HepG2 (cell line): ENCODE measurements at regions not wholly inside any gene's neighbourhood (a gene's known extent, or its start where the extent isn't known, plus 50 kb on each side); places are given as distances from the start of the nearest gene placed in this dataset.

Source experiments
- ATAC-seq: fragments of 200-7000 bp; cut with Tn5 transposase; 3 replicates; pipeline ENCODE4 v1.9.1; 2020; ENCODE audit warnings: mild to moderate bottlenecking, moderate library complexity
- BruUV-seq: library from RNA; stranded (reverse); fragments of 400-500 nt; replicated peaks from 2 replicates; lab custom pipeline; 2021; lab: Mats Ljungman, UMichigan
- CTCF ChIA-PET: fragments of 300-600 bp; formaldehyde crosslinking; extraction: SDS; loops from one replicate; lab custom pipeline; 2021; ENCODE audit warnings: low total read pairs, inconsistent platforms, low intra/inter-chr PET ratio; lab: Yijun Ruan, JAX
- POLR2A ChIA-PET: fragments of 350-600 bp; sonication (Branson Sonifier 250); formaldehyde crosslinking; loops from one replicate; lab custom pipeline; 2020; ENCODE audit warnings: antibody characterized with exemption, inconsistent platforms; lab: Yijun Ruan, JAX
- DNase-seq: peaks from one replicate; pipeline ENCODE4 v3.0.0-alpha.2; 2015; ENCODE audit warnings: low spot score
- FAIRE-seq: peaks from 3 replicates; lab custom pipeline; 2011; peaks lifted over from hg19 to GRCh38; lab: Jason Lieb, UNC
- H2AFZ ChIP-seq: one replicate; pipeline ENCODE4 v1.6.1; 2011; ENCODE audit warnings: low read length, inconsistent platforms
- H3K27ac ChIP-seq: fragments of 300-600 bp; 3 replicates; pipeline ENCODE4 v1.8.0; 2011; ENCODE audit warnings: mixed run types, mild to moderate bottlenecking, mixed read lengths, low read length, inconsistent platforms; ENCODE audit not compliant: insufficient read depth; ENCODE audit errors: extremely low read length
- H3K27me3 ChIP-seq, 2 experiments: fragments of 200-600 bp in 1 of 2; 2 replicates in 1 of 2; 3 replicates in 1 of 2; pipeline versions ENCODE4 v1.6.0 to v1.8.0; 2011; ENCODE audit warnings: low read length in 2 of 2, mild to moderate bottlenecking in 2 of 2, moderate library complexity in 2 of 2, inconsistent platforms in 1 of 2; ENCODE audit not compliant: insufficient read depth in 2 of 2, control insufficient read depth in 1 of 2
- H3K36me3 ChIP-seq, 2 experiments: fragments of 200-600 bp in 1 of 2; replicated peaks in 1 of 2; 2 replicates in 1 of 2; 3 replicates in 1 of 2; pipeline versions ENCODE4 v1.5.1 to v1.8.0; 2011; ENCODE audit warnings: low read length in 2 of 2, inconsistent platforms in 1 of 2; ENCODE audit not compliant: insufficient read depth in 2 of 2, control insufficient read depth in 1 of 2
- H3K4me1 ChIP-seq: 2 replicates; pipeline ENCODE4 v1.5.1; 2012; ENCODE audit warnings: low read length, inconsistent platforms; ENCODE audit not compliant: insufficient read depth
- H3K4me2 ChIP-seq: 2 replicates; pipeline ENCODE4 v1.6.0; 2011; ENCODE audit warnings: low read depth, low read length, inconsistent platforms
- H3K4me3 ChIP-seq, 3 experiments: fragments of 200-600 bp in 1 of 3; sonication (generic), shearing (Covaris generic) in 1 of 3; replicated peaks in 1 of 3; 2 replicates each; pipeline ENCODE4 v1.5.1; 2011 to 2016; ENCODE audit warnings: low read length in 3 of 3, inconsistent platforms in 2 of 3, low read depth in 2 of 3, mild to moderate bottlenecking in 2 of 3, control low read depth in 1 of 3, mixed read lengths in 1 of 3; ENCODE audit not compliant: insufficient read depth in 1 of 3
- H3K79me2 ChIP-seq: one replicate; pipeline ENCODE4 v1.6.1; 2011; ENCODE audit warnings: low read length, inconsistent platforms; ENCODE audit not compliant: insufficient read depth
- H3K9ac ChIP-seq: 2 replicates; pipeline ENCODE4 v1.6.0; 2011; ENCODE audit warnings: mild to moderate bottlenecking, low read depth, low read length, inconsistent platforms; ENCODE audit not compliant: insufficient read depth
- H3K9me3 ChIP-seq: 2 replicates; pipeline ENCODE4 v1.5.1; 2012; ENCODE audit warnings: mild to moderate bottlenecking, low read length
- H4K20me1 ChIP-seq: 2 replicates; pipeline ENCODE4 v1.6.0; 2011; ENCODE audit warnings: inconsistent platforms, mild to moderate bottlenecking, low read length, moderate library complexity; ENCODE audit not compliant: insufficient read depth
- BCL6 ChIP-seq: IDR thresholded peaks from 2 replicates; pipeline ENCODE4 v1.6.1; 2016; ENCODE audit warnings: missing genetic modification reagents, missing compliant biosample characterization
- CAMTA2 ChIP-seq: sonication (generic); formaldehyde crosslinking; IDR thresholded peaks from 2 replicates; pipeline ENCODE4 v1.4.0; 2020; ENCODE audit warnings: mild to moderate bottlenecking, missing genetic modification reagents, borderline replicate concordance
- GMEB2 ChIP-seq: IDR thresholded peaks from 2 replicates; pipeline ENCODE4 v1.6.1; 2016; ENCODE audit warnings: missing biosample characterization, missing genetic modification reagents, low read depth
- HMGXB4 ChIP-seq, 2 experiments: sonication (generic) in 1 of 2; formaldehyde crosslinking in 1 of 2; IDR thresholded peaks; 2 replicates each; pipeline versions ENCODE4 v1.4.0 to v1.6.1; 2018 to 2020; ENCODE audit warnings: missing genetic modification reagents in 2 of 2, borderline replicate concordance in 1 of 2, low read depth in 1 of 2, mild to moderate bottlenecking in 1 of 2, missing biosample characterization in 1 of 2
- IRX3 ChIP-seq: sonication (generic); formaldehyde crosslinking; IDR thresholded peaks from 2 replicates; pipeline ENCODE4 v1.8.1; 2023; ENCODE audit warnings: mild to moderate bottlenecking, low read depth, missing genetic modification reagents, borderline replicate concordance
- NONO ChIP-seq, 2 experiments: fragments of 450-650 bp in 1 of 2; sonication (generic) in 1 of 2; formaldehyde crosslinking in 1 of 2; IDR thresholded peaks in 1 of 2; conservative IDR thresholded peaks in 1 of 2; 2 replicates each; pipeline versions ENCODE4 v1.6.1 to v1.8.0; 2017 to 2022; ENCODE audit warnings: mild to moderate bottlenecking in 1 of 2, missing genetic modification reagents in 1 of 2, moderate library complexity in 1 of 2
- RBM22 ChIP-seq: fragments of 200-400 bp; formaldehyde crosslinking; optimal IDR thresholded peaks from 2 replicates; pipeline ENCODE3; 2017; ENCODE audit warnings: mild to moderate bottlenecking, low read length, moderate library complexity
- ZNF329 ChIP-seq: sonication (generic); formaldehyde crosslinking; IDR thresholded peaks from 2 replicates; pipeline ENCODE4 v1.9.0; 2021; ENCODE audit warnings: low read depth, mild to moderate bottlenecking, missing genetic modification reagents
- ZNF337 ChIP-seq: sonication (generic); formaldehyde crosslinking; IDR thresholded peaks from 2 replicates; pipeline ENCODE4 v1.5.1; 2020; ENCODE audit warnings: missing genetic modification reagents, low read depth, mild to moderate bottlenecking, borderline replicate concordance
- ZSCAN5A ChIP-seq: sonication (generic); formaldehyde crosslinking; IDR thresholded peaks from 2 replicates; pipeline ENCODE4 v1.8.0; 2022; ENCODE audit warnings: mild to moderate bottlenecking, missing genetic modification reagents, borderline replicate concordance
- WGBS: methylation state at CpG from one replicate; pipeline ENCODE4 v1.1.6; 2017; ENCODE audit warnings: low lambda C conversion rate; 5-methylcytosine and 5-hydroxymethylcytosine counted together
- in situ Hi-C: cut with HindIII; loops from 2 replicates; pipeline ENCODE4 v1.10.0; 2017; ENCODE audit warnings: low pct_unique_long_range_greater_than_20kb; ENCODE audit not compliant: extremely low pct_ligation_motif_present
- intact Hi-C: fragments of 100-400 bp; cut with micrococcal nuclease; formaldehyde crosslinking; loops from one replicate; pipeline ENCODE4 v1.10.0; 2022; ENCODE audit not compliant: unreplicated experiment
- TF ChIP-seq, protein P1 (sequence below): sonication (generic); formaldehyde crosslinking; IDR thresholded peaks from 2 replicates; pipeline ENCODE4 v1.5.1; 2020; ENCODE audit warnings: missing genetic modification reagents, mild to moderate bottlenecking, borderline replicate concordance

- no peak for TF ChIP-seq GMEB2 (CRISPR knock-in tag)
- TF ChIP-seq, all 625 proteins: peak for 0
These were observed 92.6 kb upstream of the SERBP1 start (continued) for GRCh38 chr1:67522793-67523192.

DNA sequence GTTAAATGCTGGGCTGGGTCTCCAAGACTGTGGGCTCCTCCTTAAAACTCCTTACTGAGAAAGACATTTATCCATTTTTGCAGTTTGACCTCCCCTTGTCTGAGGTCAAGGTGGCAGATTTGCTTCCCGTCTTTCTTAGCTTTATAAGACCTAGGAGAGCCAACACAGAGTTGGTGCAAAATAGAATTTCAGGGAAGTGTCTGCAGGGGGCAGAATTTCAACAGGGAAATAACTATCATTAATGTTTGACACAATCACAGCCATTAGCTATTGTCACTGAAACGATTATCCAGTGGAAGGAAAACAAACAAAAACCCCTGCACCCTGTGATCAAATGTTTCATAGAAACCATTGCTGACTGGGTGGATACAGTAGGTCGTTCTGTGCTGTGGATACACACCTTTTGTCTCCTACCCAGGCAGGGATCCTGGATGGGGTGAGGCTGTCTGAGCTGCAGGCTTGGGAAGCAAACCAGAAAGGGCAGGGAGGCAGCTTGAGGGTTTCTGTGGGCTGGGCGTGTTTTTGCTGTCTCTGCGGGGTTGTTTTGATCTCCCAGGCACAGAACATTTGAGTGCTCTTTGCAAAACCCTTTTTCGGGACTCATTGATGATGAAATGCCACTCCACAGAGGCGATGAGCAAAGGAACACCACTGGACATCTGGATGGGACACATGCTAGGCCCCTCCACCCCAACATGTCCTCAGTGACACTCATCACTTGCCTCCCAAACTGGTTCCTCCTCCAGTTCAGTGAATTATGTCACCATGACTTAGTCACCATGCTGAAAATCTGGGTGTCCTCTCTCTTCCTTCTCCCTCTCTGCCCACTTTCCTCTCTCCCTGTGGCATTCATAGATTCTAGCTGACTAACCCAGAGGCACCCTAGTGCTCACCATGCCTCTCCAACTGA is 94.2 kb upstream of the SERBP1 start:
- H3K36me3 ChIP-seq: no peaks in the 10 kb centered on the region
- H3K4me1 ChIP-seq: peaks cover 80% of the 10 kb centered on the region
- ChIA-PET CTCF (no interaction called here), POLR2A (interaction anchor here (0.8 to 2.9 kb wide), 5 partner anchors 8 to 161 kb away, joined by 3 to 16 read pairs (median 7); partner anchors contain the start of gene GADD45A)
- H3K79me2 ChIP-seq: no peaks in the 10 kb centered on the region
- H4K20me1 ChIP-seq: no peaks in the 10 kb centered on the region
- DNase-seq: no peak
- intact Hi-C loops (no loop called here), in situ Hi-C loops (no loop called here)
- no TSS peak for BruUV-seq
- FAIRE-seq: peak; percentile 4
- H3K4me2 ChIP-seq: peak overlapping the region; percentile 64
- no peaks in the 10 kb centered on the region for H3K9me3 ChIP-seq
- peak overlapping the region; percentile 78 for H3K27ac ChIP-seq
- peak overlapping the region in 1 of 3 experiments; percentile 15; a peak in 1 of 6 replicates for H3K4me3 ChIP-seq
- H3K9ac ChIP-seq: peak overlapping the region; percentile 49
- WGBS: 12% methylated on average over 3 of the region's 7 CpGs
- ATAC-seq: peak; percentile 84
- H2AFZ ChIP-seq: peak overlapping the region; percentile 37
- no peaks in the 10 kb centered on the region for H3K27me3 ChIP-seq
- TF ChIP-seq HMGXB4 (CRISPR knock-in tag; IDR thresholded peaks at IDR 0.05; ENCODE audit: borderline replicate concordance in 1 of 2, low read depth in 1 of 2): peak in 1 of 2 experiments; percentile 24; a peak in 1 of 4 replicates
- TF ChIP-seq ZNF329 (CRISPR knock-in tag): no peak
- TF ChIP-seq CAMTA2: 0 out of 2 replicates have a peak, but pooled peaks have one; percentile 33
- TF ChIP-seq RBM22: no peak
- TF ChIP-seq ZNF337 (CRISPR knock-in tag): no peak
- no peak for TF ChIP-seq IRX3 (CRISPR knock-in tag)
- TF ChIP-seq BCL6 (CRISPR knock-in tag): no peak
- TF ChIP-seq, protein P1, sequence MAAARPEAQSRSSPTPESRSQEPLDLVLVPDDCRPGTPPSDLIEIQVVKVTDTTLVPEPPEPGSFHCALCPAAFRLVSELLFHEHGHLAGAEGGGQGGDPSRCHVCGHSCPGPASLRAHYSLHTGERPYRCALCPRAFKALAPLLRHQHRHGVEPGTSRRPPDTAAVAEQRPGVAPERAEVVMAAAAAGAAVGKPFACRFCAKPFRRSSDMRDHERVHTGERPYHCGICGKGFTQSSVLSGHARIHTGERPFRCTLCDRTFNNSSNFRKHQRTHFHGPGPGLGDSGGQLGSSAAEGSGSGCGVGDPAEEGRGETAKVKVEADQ (CRISPR knock-in tag): no peak
- no peak for TF ChIP-seq NONO (IDR thresholded peaks at IDR 0.05)
- 0 out of 2 replicates have a peak, but pooled peaks have one; percentile 35 for TF ChIP-seq NONO (CRISPR knock-in tag; conservative IDR thresholded peaks at IDR 0.05)
- TF ChIP-seq ZSCAN5A (CRISPR knock-in tag): no peak
